OCI-LY7 (cell line): ENCODE measurements at regions not wholly inside any gene's neighbourhood (a gene's known extent, or its start where the extent isn't known, plus 50 kb on each side); places are given as distances from the start of the nearest gene placed in this dataset.

Source experiments
- BruUV-seq: library from RNA; stranded (reverse); fragments of 400-500 nt; replicated peaks from 2 replicates; lab custom pipeline; 2021; lab: Mats Ljungman, UMichigan
- CTCF ChIA-PET: fragments of 300-600 bp; sonication (Branson Sonifier 250); formaldehyde crosslinking; loops from one replicate; lab custom pipeline; 2022; ENCODE audit warnings: antibody characterized with exemption; ENCODE audit not compliant: unreplicated experiment; lab: Charles Lee
- POLR2A ChIA-PET: fragments of 300-600 bp; sonication (Branson Sonifier 250); formaldehyde crosslinking; loops from one replicate; lab custom pipeline; 2022; ENCODE audit warnings: antibody characterized with exemption; lab: Charles Lee
- DNase-seq: peaks from one replicate; pipeline ENCODE4 v3.0.0-alpha.2; 2015; ENCODE audit warnings: low spot score
- H2AFZ ChIP-seq: fragments of 200-600 bp; sonication (generic), shearing (Covaris generic); 2 replicates; pipeline ENCODE4 v1.6.1; 2014; ENCODE audit warnings: mild to moderate bottlenecking, antibody characterized with exemption, low read length, moderate library complexity
- H3K27ac ChIP-seq: fragments of 200-600 bp; sonication (generic); 2 replicates; pipeline ENCODE4 v1.5.1; 2014; ENCODE audit warnings: mixed run types, low read depth, mild to moderate bottlenecking, moderate library complexity, low read length, inconsistent platforms; ENCODE audit not compliant: poor library complexity, severe bottlenecking
- H3K36me3 ChIP-seq: fragments of 200-600 bp; sonication (generic); 2 replicates; pipeline ENCODE4 v1.6.1; 2014; ENCODE audit warnings: mild to moderate bottlenecking, antibody characterized with exemption, low read length, moderate library complexity, mixed read lengths; ENCODE audit not compliant: insufficient read depth
- H3K4me1 ChIP-seq: fragments of 200-600 bp; sonication (generic); 2 replicates; pipeline ENCODE4 v1.5.1; 2014; ENCODE audit warnings: mild to moderate bottlenecking, low read length; ENCODE audit not compliant: insufficient read depth, poor library complexity, severe bottlenecking
- H3K4me2 ChIP-seq: fragments of 200-600 bp; sonication (generic); 2 replicates; pipeline ENCODE4 v1.6.1; 2014; ENCODE audit warnings: mild to moderate bottlenecking, low read length
- H3K4me3 ChIP-seq: fragments of 200-600 bp; sonication (generic); 2 replicates; pipeline ENCODE4 v1.5.1; 2014; ENCODE audit warnings: mild to moderate bottlenecking, low read depth, low read length; ENCODE audit not compliant: poor library complexity, severe bottlenecking
- H3K79me2 ChIP-seq: fragments of 200-600 bp; sonication (generic); 2 replicates; pipeline ENCODE4 v1.6.1; 2016; ENCODE audit warnings: low read depth, mild to moderate bottlenecking, low read length, moderate library complexity, mixed read lengths; ENCODE audit not compliant: insufficient read depth
- H3K9me2 ChIP-seq: fragments of 200-600 bp; sonication (generic); 2 replicates; pipeline ENCODE4 v1.6.1; 2016; ENCODE audit warnings: mild to moderate bottlenecking, low read length, mixed read lengths; ENCODE audit not compliant: insufficient read depth
- H3K9me3 ChIP-seq: fragments of 200-600 bp; sonication (generic); 2 replicates; pipeline ENCODE4 v1.6.1; 2014; ENCODE audit warnings: mild to moderate bottlenecking, mixed run types, low read length, mixed read lengths
- H4K20me1 ChIP-seq: fragments of 200-600 bp; sonication (generic); 2 replicates; pipeline ENCODE4 v1.6.1; 2014; ENCODE audit warnings: mild to moderate bottlenecking, antibody characterized with exemption, low read length, moderate library complexity, mixed read lengths; ENCODE audit not compliant: insufficient read depth
- CTCF ChIP-seq: fragments of 200-600 bp; sonication (generic); conservative IDR thresholded peaks from 2 replicates; pipeline ENCODE4 v1.5.1; 2014; ENCODE audit warnings: mild to moderate bottlenecking, antibody characterized with exemption, low read length, moderate library complexity, mixed read lengths
- EZH2phosphoT487 ChIP-seq: fragments of 200-600 bp; sonication (generic); IDR thresholded peaks from 2 replicates; pipeline ENCODE4 v1.6.1; 2018; ENCODE audit warnings: low read depth, borderline replicate concordance, mild to moderate bottlenecking, mixed run types, antibody characterized with exemption, low read length, moderate library complexity, mixed read lengths
- intact Hi-C: fragments of 100-400 bp; cut with micrococcal nuclease; formaldehyde crosslinking; loops from one replicate; pipeline ENCODE4 v1.10.0; 2022; ENCODE audit not compliant: unreplicated experiment

GRCh38 chr6:51277474-51277873 is 458.8 kb downstream of the TFAP2B start:
- Histone ChIP-seq H3K4me1 (no peaks in the 10 kb centered on the region), H3K27ac (no peak overlapping the region), H4K20me1 (no peaks in the 10 kb centered on the region), H3K79me2 (no peaks in the 10 kb centered on the region), H3K9me3 (no peaks in the 10 kb centered on the region), H3K9me2 (no peaks in the 10 kb centered on the region), H3K4me2 (no peak overlapping the region), H3K36me3 (no peaks in the 10 kb centered on the region), H3K4me3 (no peak overlapping the region), H2AFZ (no peak overlapping the region)
- no peak for DNase-seq
- ChIA-PET POLR2A (no interaction called here), CTCF (no interaction called here)
- intact Hi-C loops, result no loop called here
- TF ChIP-seq CTCF (no peak), EZH2phosphoT487 (no peak)
- BruUV-seq, result no TSS peak

- no peaks in the 10 kb centered on the region for H3K4me1 ChIP-seq
- H3K4me2 ChIP-seq, result no peak overlapping the region
- ChIA-PET CTCF (no interaction called here), POLR2A (no interaction called here)
- intact Hi-C loops, result no loop called here
- no peaks in the 10 kb centered on the region for H3K9me3 ChIP-seq
- H3K79me2 ChIP-seq, result no peaks in the 10 kb centered on the region
- TF ChIP-seq CTCF (no peak), EZH2phosphoT487 (no peak)
- no peaks in the 10 kb centered on the region for H4K20me1 ChIP-seq
- no peak for DNase-seq
- no peak overlapping the region for H2AFZ ChIP-seq
- H3K4me3 ChIP-seq, result no peak overlapping the region
- H3K36me3 ChIP-seq, result no peaks in the 10 kb centered on the region
- no peaks in the 10 kb centered on the region for H3K9me2 ChIP-seq
- no TSS peak for BruUV-seq
- no peak overlapping the region for H3K27ac ChIP-seq
These were observed 463.4 kb downstream of the TFAP2B start for GRCh38 chr6:51282026-51282425.

GRCh38 chr6:51283723-51284355 is 465.2 kb downstream of the TFAP2B start:
- Histone ChIP-seq H3K4me2 (no peak overlapping the region), H3K9me2 (no peaks in the 10 kb centered on the region), H3K9me3 (no peaks in the 10 kb centered on the region), H3K79me2 (no peaks in the 10 kb centered on the region), H3K27ac (no peak overlapping the region), H4K20me1 (no peaks in the 10 kb centered on the region), H3K4me3 (no peak overlapping the region), H3K4me1 (no peaks in the 10 kb centered on the region), H2AFZ (no peak overlapping the region), H3K36me3 (no peaks in the 10 kb centered on the region)
- ChIA-PET CTCF (no interaction called here), POLR2A (interaction anchor here (1.1 kb wide), 1 partner anchor 102 kb away, joined by 3 read pairs; no protein-coding TSS in a partner anchor)
- intact Hi-C loops, result no loop called here
- BruUV-seq, result no TSS peak
- no peak for DNase-seq
- TF ChIP-seq EZH2phosphoT487, result no peak
